SH-SY5Y (cell line): ENCODE measurements at regions not wholly inside any gene's neighbourhood (a gene's known extent, or its start where the extent isn't known, plus 50 kb on each side); places are given as distances from the start of the nearest gene placed in this dataset.

Source experiments
- GATA2 ChIP-seq: IDR thresholded peaks from 2 replicates; pipeline ENCODE4 v1.6.1; 2011; ENCODE audit warnings: mild to moderate bottlenecking, low read depth, low read length
- GATA3 ChIP-seq: IDR thresholded peaks from 2 replicates; pipeline ENCODE4 v1.6.1; 2011; ENCODE audit warnings: low read depth, mild to moderate bottlenecking, low read length, moderate library complexity

DNA sequence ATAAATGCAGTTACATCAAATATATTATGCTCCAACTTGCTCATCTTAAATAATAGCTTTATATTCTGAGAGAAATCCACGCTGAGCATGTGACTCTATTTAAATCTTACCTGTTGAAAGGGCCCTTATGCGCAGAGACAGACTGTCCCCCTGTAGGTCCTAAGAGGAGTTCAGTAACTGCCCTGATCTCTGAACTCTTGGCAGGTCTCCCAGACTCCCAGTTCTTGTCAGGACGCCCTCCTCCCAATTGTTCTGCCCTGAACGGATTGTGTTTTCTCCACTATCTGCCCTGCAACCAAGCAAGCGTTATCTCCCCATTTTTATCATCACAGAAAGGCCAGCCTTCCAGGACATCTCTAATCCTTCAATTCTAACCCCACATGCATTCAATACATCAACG is 954.6 kb downstream of the TSN start:
- no peak for TF ChIP-seq GATA2
- no peak for TF ChIP-seq GATA3
